HG02623 (cell line): ENCODE measurements at regions not wholly inside any gene's neighbourhood (a gene's known extent, or its start where the extent isn't known, plus 50 kb on each side); places are given as distances from the start of the nearest gene placed in this dataset.
"Not testable (repeated sequence)": the region's sequence is repeated elsewhere in the genome, so short reads cannot be mapped to it uniquely, and the experiment has no call there.

Experiments
- ATAC-seq: cut with Tn5 transposase; IDR thresholded peaks from one replicate; pipeline ENCODE4 v1.9.1; 2021; ENCODE audit warnings: moderate library complexity; ENCODE audit not compliant: unreplicated experiment

DNA sequence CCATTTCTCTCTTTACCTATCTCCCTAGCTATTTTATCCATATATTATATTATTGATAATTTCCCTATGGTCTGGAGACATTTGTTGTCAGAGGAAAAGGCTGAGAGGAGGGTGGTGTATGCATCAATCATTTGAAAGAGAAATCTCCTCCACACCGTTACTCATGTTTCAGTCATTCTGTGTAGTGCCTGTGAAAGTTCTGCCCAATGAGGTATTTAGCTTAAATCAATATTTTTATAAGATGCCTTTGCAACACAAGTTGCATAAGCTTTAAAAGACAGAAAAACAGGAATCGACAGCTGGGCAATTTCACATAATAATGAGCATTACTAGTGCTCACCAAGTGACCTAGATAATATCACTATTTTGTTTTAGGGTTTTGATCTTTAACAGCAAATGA is 363.7 kb upstream of the FSIP2 start:
- no peak for ATAC-seq

DNA sequence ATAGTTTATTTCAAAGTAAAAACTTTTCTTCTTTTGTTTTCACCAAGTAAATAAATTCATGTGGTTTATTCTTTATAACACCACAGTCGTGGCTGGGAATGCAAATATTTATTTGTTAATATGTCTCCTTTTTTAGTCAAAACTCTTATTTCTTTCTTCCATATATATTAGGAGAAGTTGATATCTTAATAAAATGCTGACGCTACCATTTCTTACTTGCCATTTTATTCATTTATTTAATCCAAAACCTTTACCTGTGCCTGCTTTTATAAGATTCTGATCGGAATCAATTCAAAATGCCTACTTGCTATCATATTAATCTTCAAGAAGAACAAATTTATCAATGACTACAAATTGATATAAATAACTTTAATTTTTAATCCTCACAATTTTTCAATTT is 362.9 kb upstream of the FSIP2 start:
- ATAC-seq, result no peak

DNA sequence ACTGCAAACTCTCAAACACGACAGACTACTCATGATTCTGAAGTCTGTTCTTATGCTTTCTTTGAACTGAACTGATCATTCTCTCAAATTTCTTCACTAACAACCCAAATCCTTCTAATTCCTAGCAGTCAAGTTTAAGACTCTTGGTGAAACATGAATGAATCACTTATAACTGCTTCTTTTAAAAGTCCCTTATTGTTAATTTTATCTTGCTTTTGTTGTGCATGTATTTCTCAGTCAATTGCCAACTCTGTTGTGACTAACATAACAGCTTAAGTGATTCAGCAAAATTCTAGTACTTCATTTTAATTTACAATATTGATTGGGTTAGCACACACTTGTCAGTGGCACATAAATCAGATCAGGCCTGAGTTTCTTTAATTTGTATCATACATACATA is 357.0 kb upstream of the FSIP2 start:
- ATAC-seq, result no peak

DNA sequence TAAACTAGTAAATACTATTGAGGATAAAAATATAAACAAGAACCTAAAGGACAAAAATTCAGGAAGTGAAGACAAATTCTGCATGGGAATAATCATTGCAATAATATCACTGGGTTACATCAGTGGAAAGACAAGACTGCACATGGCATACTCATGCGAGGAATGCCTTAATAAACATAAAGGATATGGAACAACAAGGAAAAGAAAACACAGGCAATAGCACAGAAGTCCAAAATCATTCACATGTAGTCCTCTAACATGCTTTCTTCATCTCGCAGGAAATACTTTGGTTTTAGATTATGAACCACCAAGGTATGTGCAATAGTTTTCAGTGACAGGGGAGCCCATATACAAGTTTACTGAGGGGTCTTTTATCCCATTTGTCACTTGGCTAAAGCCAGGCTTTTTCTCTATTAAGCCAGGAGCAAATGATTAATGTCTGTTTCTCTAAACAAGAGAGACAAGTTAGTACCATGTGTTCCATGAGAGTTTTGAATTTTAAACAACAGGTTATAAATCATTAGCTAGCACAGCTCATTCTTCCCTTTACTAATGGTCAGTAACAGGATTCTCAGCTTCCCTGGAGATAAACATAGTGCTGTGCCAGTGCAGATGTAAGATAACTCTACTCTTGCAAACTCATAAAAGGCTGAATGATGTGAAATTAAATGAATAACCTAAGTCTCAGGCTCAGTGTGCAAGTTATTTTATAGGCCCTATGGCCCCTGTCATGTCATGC is 353.6 kb upstream of the FSIP2 start:
- ATAC-seq, result no peak

DNA sequence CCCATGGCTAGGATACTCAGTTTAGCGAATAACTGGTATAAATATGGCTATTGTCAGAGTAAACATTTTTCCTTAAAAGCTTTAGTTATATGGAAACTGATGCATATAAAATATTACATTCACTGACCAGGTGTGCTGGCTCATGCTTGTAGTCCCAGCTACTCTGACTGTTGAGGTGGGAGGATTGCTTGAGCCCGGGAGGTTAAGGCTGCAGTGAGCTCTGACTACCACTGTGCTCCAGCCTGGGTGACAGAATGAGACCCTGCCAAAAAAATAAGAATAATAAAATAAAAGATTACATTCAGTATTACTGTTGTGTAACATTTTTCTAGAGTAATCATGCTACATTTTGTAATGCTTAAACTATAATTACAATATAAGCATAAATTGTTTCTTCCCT is 350.4 kb upstream of the FSIP2 start:
- no peak for ATAC-seq

DNA sequence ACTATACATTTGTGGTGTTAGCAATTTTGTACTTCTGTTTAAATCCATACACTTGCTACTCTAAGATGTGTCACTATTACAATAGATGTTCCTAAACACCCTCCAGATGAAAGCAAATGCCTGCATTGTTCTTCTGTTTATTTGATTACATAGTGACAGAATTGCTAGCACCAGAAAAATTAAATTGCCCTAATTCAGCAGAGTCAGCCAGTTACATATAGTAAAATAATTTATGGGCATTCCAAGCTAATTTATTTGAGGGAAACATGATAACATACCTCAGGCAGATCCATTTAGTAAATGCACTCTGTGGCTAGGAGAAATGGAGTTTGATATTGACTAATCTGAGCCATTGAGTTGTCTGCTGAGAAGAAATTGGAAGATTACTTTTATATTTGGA is 347.1 kb upstream of the FSIP2 start:
- ATAC-seq, result no peak

DNA sequence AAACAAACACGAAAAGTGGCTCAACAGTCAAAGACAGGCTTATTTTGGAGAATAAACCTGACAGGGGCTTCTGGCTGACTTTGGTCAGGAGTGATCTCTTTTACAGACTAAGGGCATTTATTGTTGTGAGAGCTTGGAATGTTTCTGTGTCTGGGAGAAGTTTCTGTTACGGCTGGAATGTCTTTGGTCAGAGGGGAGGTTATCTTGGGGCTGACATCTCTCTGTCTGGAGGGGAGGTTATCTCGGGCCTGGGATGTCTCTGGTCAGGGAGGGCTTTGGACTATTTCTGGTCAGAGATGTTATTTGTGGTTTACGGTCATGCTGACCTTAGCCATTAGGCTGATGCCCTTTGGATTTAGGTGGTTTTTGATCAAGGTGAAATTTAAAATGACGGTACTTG is 345.5 kb upstream of the FSIP2 start:
- no peak for ATAC-seq

DNA sequence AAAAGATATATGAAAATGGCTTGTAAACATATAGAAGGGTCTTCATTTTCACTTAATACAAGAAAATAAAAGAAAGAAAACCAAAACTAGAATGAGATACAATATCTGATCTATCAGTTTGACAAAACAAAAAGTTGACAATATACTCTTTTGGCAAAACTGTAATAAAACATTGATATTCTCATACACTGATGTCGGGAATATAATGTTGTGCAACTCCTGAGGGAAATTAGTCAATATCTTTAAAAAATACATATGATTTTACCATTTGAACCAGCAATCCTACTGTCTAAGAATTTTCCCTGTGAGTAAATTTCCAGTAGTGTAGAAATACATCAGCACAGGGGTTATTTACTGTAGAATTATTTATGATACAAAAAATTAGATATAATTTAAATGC is 336.1 kb upstream of the FSIP2 start:
- no peak for ATAC-seq

DNA sequence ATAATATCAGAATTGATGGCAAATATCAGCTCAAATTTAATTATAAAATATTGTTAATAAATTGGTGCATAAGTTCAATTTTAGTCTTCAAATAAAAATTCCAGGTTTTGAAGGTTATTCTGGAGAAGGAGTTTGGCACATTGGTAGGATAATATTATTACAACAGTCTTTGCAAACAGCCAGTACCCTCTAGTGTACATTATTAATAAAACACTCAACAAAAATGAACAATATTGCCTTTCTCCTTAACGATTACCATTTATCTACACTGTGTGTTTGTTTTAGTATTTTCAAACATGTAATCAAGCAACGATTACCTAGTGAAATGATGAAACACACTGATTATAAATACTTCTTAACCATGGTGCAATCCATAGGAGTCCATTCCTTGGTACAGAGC is 334.0 kb upstream of the FSIP2 start:
- ATAC-seq, result no peak

DNA sequence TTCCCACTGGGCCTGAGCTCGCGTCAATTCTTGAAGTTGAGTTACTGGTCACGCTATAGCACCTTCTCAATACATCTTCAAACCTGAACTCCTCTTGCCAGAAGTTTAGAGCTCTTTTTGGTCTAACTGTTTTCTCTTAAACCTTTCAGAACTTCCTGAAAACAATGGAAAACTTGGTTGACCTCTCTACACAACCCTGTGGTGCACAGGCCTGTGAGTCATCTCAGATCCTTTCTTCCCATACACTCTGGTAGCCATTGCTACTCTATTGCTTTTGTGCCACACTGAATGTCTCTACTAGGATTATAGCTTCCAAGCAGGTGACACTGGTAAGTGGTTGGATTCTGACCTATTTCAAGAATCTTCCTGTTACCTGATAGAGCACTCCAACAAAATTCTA is 321.5 kb upstream of the FSIP2 start:
- no peak for ATAC-seq

DNA sequence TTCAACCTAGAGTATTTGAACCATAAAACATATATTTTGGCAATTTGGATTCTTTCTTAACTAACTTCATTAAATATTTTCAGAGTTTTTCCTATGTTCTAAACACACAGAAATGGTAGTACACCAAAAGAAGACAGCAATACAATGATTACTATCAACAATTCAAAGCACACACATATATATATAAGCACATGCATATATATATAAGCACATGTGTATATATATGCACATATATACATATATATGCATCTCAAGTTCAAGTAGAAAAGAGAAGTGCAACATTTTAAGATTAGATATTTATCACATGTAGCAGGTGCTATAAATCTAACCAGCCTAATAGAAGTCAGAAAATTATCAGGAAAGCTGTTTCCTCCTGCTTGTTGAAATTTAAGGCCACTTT is 320.9 kb upstream of the FSIP2 start:
- no peak for ATAC-seq

DNA sequence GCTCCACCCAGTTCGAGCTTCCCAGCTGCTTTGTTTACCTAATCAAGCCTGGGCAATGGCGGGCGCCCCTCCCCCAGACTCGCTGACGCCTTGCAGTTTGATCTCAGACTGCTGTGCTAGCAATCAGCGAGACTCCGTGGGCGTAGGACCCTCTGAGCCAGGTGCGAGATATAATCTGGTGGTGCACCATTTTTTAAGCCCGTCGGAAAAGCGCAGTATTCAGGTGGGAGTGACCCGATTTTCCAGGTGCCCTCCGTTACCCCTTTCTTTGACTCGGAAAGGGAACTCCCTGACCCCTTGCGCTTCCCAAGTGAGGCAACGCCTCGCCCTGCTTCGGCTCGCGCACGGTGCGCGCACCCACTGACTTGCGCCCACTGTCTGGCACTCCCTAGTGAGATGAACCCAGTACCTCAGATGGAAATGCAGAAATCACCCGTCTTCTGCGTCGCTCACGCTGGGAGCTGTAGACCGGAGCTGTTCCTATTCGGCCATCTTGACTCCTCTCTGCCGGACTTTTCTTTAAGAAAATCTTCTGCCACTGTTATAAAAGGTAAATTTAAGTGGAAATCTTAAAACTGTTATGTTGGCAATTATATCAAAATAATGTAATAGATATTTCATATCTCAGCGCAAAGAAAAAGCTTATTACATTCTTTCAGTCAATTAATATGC is 313.5 kb upstream of the FSIP2 start:
- not testable (repeated sequence) for ATAC-seq

DNA sequence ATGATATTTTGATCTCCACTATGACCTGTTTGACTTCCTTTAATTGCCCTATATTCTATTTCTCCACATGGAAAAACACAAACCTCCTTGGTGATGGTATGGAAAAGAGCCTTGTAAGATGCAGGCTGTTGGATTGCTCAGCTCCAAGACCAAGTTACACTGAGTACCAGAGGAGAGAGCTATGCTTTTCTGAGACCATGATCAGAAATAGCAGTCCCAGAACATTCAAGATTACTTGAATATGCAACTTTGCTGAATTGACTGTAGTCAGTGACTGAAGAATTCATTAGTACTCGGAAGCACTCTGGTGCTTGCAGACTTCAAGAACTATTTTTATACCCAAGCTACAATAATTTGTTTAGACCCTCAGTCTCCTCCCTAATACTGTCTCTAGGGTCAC is 310.6 kb upstream of the FSIP2 start:
- ATAC-seq, result no peak

DNA sequence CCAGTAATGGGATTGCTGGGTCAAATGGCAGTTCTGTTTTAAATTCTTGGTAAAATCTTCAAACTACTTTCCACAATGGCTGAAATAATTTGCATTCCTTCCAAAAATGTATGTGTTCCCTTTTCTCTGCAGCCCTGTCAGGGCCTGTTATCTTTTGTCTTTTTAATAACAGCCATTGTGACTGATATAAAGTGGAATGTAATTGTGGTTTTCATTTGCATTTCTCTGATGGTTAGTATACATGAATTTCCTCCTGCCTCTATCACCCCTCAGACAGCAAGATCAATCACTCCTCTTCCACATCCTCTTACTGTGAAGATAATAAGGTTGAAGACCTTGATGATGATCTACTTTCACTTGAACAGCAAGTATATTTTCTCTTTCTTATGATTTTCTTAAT is 304.8 kb upstream of the FSIP2 start:
- ATAC-seq, result no peak

DNA sequence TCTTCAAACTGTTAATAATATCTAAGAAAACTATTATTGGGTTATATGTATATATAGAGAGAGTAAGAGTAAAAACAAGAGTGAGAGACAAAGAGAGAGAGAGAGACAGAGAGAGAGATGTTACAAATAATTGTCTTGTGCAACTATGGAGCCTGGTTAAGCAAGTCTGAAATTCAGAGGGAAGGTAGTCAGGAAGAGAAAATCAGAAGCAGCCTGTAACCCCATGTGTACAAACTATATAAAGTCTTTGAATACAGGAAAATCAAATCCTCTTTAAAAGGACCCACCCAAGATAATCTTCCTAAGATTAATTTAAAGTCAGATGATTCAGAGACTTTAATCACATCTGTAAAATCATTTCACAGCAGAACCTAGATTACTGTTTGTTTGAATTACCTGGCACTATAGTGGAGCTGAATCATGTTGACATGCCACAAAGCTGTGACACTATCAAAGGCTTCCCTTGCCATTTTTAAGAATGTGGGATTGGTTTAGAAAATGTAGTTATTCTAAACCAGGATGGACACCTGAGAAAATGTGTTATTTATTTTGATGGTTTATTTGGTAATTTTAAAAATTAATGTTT is 301.7 kb upstream of the FSIP2 start:
- no peak for ATAC-seq

DNA sequence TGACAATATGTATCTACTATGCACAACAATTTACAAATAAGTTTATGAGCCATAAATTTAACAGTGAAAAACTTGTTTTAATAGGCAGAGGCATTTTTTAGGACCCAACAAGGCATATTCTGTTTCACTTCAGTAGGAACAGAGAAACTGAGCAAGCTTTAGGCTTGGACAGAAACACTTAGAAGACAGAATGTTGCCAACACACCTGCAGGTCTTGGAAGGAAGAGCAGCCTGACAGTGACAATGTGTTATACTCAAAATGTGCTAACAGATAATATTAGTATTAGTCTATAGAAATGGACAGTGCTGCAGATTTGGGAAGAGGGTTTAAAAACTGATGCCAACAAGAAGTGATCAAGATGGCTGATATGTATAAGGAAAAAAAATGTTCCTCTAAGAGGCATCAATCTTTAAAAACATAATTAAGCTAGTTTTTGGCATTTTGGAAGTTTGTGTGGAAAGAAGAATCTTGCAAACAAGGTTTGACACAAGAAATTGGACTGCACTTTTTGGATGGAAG is 297.1 kb upstream of the FSIP2 start:
- ATAC-seq, result no peak

DNA sequence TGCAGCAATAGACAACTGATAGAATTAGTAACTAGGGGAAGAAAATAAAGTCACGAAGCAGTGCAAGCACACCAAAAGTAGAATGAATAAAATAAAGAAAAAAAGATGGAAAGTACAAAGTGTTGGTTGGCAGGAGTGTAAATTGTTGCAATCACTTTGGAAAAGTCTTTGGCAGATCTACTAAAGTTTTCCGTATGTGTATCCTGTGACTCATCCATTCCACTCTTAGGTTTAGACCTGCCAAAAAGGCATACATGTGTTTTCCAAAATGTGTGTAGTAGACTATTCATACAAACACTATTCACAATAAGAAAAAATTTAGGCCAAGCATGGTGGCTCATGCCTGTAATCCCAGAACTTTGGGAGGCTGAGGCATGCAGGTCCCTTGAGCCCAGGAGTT is 282.1 kb upstream of the FSIP2 start:
- no peak for ATAC-seq

DNA sequence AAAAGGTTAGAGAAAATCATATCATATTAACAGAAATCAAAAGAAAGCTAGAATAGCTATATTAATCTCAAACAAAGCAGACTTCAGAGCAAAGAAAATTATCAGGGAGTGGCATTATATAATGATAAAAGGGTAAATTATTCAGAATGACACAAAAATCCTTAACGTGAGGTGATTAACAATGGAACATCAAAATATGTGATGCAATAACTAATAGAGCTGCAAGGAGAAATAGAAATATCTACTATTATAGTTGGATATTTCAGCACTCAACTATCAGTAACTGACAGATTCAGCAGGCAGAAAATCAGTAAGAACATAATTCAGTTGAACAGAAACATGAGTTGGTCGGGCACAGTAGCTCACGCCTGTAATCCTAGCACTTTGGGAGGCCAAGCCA is 275.1 kb upstream of the FSIP2 start:
- no peak for ATAC-seq

DNA sequence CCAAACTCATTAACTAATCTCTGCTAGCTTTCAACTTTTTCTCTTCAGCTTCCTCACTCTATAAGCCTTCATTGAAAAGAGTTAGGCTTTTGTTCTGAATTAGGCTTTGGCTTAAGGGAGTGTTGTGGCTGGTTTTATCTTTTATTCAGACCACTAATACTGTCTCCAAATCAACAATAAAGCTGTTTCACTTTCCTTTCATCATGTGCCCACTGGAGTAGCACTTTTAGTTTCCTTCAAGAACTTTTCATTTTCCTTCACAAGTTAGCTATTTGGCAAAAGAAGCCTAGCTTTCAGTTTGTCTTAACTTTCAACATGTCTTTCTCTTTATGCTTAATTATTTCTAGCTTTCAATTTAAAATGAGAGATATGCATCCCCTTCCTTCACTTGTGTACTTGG is 271.7 kb upstream of the FSIP2 start:
- ATAC-seq, result no peak

DNA sequence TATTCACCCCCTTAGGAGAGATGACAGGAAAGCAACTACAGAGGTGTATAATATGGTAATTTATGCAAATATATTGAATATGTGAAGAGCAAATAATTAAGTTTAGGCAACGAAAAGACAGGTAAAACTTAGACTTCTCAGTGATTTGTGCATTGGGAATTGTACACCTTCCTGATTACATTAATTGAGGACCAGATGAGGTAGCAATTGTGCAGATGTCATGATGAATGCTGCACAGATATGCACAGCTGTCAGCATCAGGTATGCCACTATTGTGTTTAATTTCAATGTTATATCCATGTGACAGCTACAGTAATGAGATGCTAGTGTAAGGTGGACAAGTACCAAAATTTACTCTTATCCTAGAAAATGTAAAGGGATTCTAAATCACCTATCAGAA is 267.2 kb upstream of the FSIP2 start:
- no peak for ATAC-seq

DNA sequence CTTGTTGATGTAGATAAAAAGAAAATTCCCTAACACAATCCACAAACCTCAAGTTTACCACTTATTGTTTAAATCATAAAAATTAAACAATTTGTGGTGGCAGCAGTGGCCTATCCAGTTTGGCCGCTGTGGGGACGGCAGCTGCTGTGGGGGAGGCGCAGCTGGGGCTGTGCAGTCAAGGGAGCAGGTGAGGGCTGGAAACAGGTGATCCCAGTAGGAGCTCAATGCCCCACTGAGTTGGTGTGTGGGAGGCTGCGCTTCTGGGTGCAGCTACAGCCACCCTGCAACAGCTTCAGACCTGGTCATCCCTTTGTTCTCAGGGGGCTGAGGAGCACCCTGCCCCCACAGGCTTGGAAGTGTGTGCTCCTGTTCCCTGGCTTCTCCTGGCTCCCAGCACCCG is 266.0 kb upstream of the FSIP2 start:
- ATAC-seq, result no peak

DNA sequence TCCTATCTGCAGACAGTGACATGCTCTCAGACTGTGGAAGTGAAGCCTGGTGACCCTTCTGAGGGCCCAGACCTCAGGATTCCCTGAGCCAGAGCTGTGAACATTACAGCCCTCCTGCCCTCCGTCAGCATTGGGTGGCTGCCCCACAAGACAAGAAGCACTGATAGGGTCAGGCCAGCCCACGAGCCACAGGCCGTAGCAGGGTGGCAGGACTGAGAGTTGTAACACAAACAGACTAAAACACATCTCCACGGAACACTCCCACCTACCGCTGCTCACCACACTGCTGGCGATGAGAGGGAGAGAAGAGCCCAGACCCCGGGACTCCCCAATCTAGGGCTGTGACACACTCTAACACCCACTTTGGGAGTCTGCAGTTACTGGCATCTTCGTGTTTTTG is 264.8 kb upstream of the FSIP2 start:
- ATAC-seq, result no peak
